HUDEP-2 (cell line): ENCODE measurements at regions not wholly inside any gene's neighbourhood (a gene's known extent, or its start where the extent isn't known, plus 50 kb on each side); places are given as distances from the start of the nearest gene placed in this dataset.

ENCODE experiments used
- DNase-seq, 76 experiments: peaks; one replicate each; lab custom pipeline; 2025; ENCODE audit not compliant: unreplicated experiment in 76 of 76; lab: John Stamatoyannopoulos, UW

DNA sequence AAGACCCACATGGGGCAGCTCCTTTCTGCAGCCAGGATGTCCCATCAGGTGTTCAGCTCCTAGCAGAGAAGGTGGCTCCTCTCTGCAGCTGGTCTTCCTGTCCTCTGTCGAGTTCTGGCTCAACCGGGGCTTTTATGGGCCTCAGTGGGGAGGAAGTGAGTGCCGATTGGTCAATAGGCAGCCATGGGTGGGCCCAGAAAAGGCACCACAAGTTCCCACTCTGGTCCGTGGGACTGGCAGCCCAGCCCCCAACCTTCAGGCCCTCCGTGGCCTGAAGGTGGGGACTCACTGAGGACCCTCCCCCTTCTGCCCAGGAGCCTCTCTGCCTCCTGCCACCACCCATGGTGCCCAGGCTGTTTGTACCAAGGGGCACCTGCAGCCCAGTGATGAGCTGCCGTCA is 161.7 kb upstream of the DUSP10 start:
- DNase-seq: no peak

DNA sequence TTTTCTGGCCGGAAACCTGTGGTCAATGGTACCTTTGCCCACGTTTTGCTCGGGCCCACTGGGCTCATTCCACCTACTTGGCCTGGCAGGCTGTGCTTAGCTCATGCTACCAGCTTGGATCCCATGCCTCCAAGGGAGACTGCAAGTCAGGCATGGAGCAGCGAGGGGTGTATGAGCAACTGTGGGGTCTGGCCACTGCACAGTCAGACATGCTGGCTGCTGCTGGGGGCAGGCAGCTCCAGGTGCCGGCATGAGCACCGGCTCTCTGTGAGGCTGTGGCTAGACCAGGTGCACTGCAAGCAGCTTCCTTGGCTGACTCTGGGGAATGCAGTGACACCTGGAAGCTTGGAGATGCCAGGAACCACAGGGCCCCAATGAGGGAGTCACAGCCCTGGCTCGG is 161.1 kb upstream of the DUSP10 start:
- DNase-seq: no peak

DNA sequence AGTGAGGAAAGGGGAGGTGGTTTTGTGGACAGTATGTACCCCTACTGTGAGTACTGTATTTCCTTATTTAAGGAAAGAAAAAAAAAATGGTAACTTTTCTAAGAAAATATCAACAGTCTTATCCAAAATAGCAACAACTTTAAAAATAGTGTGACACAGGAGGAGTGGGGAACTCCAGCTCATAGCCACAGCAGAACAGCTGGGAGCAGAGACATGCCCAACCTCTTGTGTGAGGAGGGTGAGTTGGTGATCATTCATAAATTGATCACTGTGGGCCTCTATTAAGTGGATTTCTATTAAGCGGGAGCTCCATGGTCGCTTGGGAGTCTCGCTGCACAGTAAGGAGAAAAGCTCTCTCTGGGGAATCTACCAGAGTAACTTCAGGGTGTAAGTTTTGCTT is 158.8 kb upstream of the DUSP10 start:
- DNase-seq: no peak

DNA sequence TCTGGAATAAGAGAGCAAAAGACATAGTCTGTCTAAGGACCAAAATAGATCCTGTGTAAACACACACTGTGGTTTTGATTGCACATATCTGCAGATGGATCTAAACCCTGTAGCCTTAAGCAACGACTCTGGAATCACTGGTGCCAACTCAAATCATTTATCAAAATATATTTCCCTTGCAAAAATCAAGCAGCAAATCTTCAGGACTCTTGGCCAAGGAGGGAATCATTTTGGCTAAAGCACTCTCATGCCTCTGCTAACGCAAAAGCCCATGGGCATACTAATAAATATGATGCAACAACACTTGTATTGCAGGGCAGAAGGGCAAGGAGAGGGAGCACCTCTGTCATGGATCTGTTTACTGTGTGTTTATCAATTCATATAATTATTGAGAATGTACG is 155.4 kb upstream of the DUSP10 start:
- DNase-seq: no peak

DNA sequence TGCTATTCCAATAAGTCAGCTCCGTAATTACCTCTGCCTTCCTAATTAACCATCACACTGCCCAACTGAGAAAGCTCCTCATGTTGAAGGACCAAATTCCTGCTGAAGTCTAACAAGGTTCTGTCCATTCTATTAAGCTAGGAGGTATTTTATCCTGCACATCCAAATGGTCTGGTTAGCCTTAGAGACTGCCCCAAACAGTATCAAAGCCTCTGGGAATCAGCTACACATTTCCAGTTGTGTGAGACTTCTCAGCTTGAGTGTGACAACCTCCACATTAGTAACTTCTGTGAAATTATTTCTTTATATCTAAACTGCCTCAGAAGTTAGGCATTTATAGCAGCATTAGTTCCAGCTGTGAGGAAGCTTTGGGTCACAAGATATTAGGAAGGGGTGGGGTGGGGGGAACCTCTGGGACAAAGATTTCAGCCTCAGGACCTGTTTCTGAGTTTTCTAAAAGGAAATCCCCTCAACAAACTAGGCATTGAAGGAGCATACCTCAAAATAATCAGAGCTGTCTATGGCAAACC is 150.5 kb upstream of the DUSP10 start:
- no peak for DNase-seq

DNA sequence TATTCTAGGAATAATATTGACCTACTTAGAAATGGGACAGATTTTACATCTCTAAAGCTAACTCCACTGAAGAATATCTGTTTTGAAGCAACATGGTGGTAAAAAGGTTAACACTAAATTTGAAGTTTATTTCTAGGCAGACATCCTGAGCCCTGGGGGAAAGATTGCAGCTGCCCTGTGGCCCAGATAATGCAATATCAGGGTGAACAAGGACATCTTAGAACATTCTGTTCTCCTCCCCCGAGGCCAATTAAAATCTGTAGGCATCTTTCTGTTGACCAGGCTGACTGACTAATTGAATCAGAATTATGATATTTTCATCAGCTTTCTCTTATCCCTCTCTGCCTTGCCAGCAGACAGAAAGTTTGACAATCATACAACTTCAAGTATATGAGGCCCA is 149.8 kb upstream of the DUSP10 start:
- no peak for DNase-seq

DNA sequence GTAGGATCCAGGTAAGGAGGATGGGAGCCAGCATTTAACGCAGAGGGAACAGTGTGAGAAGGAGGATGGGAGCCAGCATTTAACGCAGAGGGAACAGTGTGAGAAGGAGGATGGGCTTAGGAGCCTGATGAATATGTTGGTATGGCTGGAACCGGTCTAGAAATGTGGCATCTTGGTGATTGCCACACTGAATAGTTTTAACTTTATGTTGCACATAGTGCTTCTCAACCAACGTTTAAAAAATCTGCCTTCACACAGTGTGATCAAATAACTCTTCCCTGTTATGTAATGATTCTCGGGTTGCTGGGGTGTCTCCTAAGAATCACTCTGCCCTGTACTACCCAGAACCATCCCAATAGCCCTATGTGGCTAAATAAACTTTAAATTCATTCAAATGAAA is 146.9 kb upstream of the DUSP10 start:
- DNase-seq: no peak

DNA sequence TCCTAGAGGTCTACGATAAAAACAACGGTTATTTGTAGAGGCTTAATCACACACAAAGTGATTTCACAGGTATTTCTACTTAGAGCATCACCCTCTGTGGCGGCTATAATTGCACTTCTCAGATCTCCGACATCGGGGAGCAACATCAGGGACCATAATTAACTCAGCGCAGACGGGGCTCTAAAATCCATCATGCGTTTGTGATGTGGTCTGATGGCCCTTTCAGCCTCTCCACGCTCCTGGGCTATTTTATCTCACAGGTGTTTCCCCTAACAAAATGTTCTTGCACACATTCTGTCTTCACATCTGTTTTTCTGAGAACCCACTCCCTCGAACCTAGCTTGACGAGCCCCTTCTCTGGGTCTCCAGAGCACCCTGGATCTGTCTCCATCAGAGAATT is 146.3 kb upstream of the DUSP10 start:
- no peak for DNase-seq

DNA sequence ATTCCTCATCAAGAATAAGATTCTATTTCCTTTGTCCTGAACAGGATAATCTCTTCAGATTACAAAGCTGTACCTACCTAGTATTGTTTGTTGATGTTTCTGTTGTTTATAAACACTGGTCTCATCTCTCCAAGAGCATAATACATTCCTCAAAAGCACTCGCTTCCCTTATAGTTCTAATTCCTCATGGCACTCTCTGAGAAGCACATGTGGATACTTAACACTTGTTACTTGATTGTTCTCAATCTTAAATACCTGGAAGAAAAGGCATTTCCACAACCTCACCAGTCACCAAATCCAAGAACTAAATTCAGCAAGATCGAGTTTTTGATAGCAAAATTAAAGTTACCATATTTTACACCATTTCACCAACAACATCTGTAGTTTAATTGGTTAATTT is 145.9 kb upstream of the DUSP10 start:
- DNase-seq: no peak

DNA sequence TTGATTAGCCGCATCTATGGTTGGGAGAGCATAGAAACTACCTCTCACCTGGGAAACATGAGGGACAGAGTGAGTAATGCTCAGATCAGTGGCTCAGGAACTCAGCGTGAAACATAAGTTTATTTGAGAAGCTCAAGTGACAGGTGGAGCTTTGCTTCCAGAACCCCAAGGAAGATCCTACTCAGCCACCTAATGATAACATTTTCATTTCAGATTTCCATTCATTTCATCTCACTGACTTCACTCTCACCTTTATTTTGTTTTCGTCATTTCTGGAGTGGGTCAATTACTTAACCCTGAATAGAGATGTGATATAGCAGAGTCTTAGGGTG is 145.5 kb upstream of the DUSP10 start:
- DNase-seq: no peak

DNA sequence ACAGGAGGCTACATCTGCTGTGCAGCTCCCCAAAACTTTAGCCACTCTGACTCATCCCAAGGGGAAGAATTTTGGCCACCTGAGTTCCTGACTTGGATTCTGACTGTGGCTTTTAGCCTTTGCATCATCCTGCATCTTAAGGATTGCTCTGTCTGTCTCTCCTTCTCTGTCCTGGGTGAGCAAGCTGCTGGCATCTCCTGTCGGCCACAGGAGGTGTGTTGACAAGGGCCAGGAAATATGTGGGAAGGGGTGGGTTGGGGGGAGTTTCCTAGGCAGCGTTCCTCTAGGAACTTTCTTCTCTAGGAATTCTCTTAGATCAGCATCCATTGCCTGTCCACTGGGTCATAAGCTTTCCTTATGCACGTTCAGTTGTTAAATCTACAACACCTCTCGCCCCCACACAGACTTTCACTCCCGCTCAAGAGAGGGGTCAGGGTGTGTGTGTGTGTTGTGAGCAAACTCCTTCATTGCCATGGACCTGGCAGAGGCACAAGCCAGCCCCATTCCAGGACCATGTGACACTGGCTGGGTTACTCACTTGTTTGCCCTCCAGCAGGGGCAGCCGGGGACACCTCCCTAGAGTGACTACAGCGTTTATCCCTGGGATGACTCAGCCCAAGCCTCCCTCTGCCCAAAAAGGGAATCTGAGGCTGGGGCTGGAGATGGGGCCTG is 145.0 kb upstream of the DUSP10 start:
- DNase-seq: peak in 1 of 76 experiments; percentile 11

DNA sequence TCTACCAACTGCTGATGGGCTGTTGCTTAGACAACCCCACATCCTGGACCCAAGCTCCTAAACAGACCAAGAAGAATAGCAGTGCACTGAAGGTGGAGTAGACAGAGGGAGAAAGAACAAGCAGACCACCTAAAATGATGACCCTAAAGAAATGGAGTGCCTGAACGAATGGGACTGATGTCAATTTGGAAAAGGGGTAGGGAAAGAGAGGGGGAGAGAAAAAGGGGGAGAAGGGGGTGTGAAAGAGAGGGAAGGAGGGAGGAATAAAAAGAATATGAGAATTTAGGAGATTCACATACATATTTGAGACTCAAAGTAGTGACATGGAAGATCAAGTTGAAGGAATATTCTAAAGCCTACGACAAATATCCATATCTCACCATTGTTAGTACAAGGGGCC is 144.4 kb upstream of the DUSP10 start:
- no peak for DNase-seq

DNA sequence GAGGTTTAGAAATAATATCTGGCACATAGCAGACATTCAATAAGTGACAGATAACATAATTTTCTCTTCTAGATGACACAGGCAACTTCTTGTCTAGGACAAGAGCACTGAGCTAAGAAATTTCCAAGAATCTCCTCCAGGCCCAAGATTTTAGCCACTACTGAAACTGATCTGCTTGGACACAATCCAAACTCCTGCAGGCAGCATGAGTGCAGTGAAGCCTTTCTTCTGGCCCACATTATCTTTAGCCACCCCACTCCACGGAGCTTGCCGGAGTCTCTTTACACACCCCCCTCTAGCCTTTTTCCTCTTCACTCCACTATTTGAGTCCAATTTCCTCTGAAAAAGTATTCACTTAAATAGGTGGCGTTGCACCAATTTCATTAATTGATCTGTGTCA is 142.9 kb upstream of the DUSP10 start:
- DNase-seq: no peak

DNA sequence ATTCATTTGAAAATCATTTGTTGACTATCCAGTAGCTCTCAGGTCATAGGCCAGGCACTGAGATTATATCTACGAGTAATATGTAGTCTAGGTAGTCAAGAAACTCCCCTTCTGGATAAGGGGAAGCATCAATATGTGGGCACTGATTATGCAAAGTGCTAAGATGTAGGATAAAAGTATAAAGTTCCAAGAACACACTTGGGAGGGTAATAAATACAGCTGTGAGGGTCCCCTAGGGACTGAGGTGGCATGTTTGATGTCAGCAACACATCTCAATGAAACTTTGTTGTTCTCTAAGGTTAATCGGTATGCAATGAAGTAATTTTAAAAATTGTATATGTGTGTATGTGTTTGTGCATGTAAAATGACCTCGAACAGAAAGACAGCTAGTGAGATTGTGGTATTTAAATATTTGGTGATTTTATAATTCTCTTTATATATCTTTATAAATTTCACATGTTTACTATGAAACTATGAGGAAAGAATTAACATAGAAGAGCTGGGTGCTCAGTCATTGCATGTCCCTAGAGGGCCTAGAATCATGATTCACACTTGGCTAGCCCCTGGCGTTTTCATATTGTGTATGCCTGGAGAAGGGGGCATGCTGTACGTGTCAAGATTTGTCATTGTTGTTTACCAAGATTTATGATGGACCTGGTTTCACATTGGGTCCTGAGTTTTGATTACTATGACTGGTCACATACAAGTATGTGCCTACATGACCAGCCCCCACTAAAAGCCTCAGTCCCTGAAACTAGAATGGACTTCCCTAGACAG is 140.1 kb upstream of the DUSP10 start:
- DNase-seq: no peak

DNA sequence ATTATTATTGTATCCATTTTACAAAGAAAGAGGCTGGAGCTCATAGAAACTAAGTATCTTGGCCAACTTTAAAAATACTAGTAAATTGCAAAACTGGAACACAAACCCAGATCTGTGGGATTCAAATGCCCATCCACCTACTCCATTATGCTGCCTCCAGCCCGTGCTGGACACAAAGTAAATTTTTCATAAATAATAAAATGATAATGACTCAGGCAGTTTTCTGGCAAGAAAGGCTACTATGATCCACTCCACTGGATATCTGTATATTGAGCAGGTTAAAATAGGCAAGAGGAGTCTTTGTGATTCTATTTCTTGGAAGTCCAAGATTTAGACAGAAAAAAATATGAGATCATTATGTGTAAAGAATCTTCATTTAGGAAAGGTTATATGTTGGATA is 138.3 kb upstream of the DUSP10 start:
- no peak for DNase-seq

DNA sequence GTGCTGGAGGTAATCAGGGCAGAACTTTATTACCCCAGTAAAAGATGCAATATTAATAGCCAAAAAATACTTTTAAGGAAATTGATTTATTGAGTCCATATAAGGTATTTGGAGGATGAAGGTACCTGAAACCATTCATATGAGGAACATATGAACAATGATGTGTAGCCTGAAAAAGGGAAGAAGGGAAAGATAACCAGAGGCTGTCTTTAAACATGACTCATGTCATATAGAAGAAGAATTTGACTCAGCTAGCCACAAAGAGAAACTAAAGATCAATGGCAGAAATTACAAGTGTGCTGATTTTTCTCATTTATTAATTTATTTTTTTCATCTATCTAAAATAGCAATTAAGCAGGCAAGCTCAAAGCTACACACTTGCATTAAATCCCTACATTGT is 136.2 kb upstream of the DUSP10 start:
- DNase-seq: no peak

DNA sequence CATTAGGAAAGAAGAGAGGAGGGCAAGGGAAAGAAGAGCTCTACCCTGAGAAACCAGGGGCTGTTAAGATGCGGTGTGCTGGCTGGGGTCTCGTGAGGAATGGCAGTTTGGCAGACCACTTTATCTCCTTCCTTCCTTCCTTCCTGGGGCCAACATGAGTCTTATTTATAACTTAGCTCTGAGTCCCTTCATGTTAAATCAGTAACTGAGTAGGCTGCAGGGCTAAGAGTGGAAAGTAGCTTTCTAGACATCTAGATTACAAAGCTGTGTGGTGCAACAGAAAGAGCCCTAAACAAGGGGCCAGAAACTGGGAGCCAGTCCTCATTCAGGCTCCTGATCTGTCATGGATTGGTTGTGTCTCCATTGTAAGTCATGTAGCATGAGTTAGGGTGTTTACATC is 135.4 kb upstream of the DUSP10 start:
- no peak for DNase-seq

DNA sequence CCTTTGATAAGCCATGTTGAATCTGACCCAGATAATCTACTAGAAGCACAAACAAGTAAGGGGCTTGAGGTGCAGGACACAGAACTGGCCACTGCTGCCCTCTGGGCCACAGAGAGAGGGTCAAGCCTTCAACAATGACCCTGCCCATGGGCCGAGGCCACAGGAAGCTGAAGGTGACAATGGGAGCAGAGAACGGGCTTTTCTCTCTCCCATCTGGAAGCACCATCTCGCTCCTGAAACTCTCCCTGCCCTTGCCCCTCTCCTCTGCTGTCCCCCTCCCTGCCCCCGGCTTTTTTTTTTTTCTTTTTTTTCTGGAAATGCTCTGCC is 133.1 kb upstream of the DUSP10 start:
- no peak for DNase-seq

DNA sequence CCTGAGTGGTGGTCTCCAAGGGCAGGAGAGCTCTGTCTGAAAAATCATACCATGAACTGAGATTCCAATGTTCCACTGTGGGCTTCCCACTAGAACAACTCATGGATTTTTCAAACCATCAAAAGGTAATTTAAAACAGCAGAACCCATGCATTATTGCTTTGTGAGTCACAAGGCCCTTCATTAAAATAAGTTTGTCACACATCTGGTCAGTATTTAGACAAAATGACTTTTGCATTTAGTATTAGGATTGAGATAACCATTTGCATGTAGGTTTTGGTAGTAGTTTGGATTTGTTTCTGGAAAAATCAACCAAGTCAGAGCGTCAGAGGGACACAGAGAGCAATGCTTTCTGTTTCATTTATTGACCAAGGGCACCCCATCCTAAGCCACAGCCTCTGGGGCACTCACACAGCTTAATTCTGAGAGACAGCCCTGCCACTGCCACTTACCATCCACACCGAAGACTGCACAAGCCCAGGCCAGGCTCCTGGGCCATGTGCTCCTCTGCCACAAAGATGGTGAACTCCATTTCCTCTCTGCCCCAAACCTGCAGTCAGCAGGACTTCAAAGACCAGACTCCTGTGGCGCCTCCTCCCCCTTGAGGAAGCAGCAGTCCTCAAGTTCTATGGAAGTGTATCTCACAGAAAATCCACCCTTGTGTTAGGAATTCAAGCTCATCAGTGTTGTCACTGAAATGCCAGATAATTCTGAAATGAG is 132.6 kb upstream of the DUSP10 start:
- no peak for DNase-seq

DNA sequence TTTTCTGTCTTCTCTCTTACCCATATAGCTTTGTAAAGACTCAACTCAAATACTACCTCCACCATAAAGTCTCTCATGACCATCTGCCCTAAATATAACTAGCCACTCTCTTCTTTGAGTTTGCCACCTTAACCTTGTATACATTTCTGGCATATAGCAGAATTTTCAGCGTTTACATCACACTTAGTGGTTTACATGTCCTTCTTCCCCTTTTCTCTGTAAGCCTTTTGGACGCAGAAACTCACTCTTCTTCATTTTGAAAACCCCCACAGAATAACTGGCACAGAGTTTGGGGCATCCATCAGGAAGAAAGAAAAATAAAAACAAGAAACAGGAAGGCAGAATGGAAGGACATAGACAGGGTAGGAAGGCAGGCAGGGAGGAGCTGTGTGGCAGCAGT is 131.8 kb upstream of the DUSP10 start:
- no peak for DNase-seq

DNA sequence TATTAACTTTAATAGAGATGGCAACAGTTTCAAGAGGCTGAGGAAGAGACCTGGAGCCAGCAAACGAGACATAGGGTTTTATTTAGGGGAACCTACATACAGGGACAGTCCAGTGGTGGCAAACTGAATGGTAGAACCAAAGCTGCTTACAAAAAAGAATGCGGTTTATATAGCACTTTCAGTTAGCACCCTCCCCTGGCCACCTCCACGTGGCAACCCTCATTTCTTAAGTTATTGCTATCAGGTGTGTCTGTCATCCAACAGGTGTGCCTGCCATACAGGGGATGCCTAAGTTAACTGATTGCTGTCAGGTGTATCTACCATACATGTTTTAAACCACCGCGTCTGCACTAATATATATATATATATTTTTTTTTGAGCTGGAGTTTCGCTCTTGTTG is 129.2 kb upstream of the DUSP10 start:
- no peak for DNase-seq

DNA sequence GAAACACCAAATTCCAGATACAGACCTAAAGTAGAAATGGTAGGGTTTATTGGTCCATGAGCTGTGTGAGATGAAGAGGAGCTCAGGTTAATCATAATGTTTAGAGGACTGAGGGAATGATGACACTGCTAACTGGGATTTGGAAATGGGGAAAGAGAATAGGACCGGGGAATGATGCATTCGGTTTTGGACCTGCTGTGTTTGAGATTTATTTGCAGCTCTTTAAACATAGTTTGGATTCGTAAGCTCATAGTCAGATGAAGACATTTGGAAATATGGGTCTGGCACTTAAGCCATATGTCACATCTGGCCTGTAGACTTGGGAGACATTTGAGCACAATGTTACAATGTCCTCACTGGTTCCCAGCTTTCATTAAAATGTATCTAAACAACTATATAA is 127.9 kb upstream of the DUSP10 start:
- DNase-seq: no peak
